ENCODE measurements at regions not wholly inside any gene's neighbourhood (a gene's known extent, or its start where the extent isn't known, plus 50 kb on each side); places are given as distances from the start of the nearest gene placed in this dataset.

GRCh38 chr3:162945626-162946025 lies 1449.0 kb downstream of the OTOL1 start:
- DNase-seq (ENCODE audit: low spot score in 2 of 2): no peak
- Histone ChIP-seq H3K27me3 (no peaks in the 10 kb centered on the region), H3K4me1 (no peaks in the 10 kb centered on the region), H3K4me3 (no peak overlapping the region), H3K9me3 (peaks cover 0 to 5% (median 0%) of the 10 kb centered on the region in 4 donors), H3K36me3 (no peaks in the 10 kb centered on the region), H3K27ac (no peak overlapping the region)
- TF ChIP-seq EP300 (IDR thresholded peaks at IDR 0.05): no peak
- TF ChIP-seq CTCF (IDR thresholded peaks at IDR 0.05): no peak
- no peak for TF ChIP-seq POLR2A (IDR thresholded peaks at IDR 0.05)
- WGBS, 2 donors: 0% methylated on average over 1 of the region's 1 CpG

GRCh38 chr3:162956711-162957110 lies 1460.1 kb downstream of the OTOL1 start:
- no peak for DNase-seq (ENCODE audit: low spot score in 2 of 2)
- no peak overlapping the region for H3K4me3 ChIP-seq
- H3K27me3 ChIP-seq: no peaks in the 10 kb centered on the region
- TF ChIP-seq EP300 (IDR thresholded peaks at IDR 0.05) (no peak), CTCF (IDR thresholded peaks at IDR 0.05) (no peak), POLR2A (IDR thresholded peaks at IDR 0.05) (no peak)
- H3K36me3 ChIP-seq: no peaks in the 10 kb centered on the region
- no peaks in the 10 kb centered on the region for H3K9me3 ChIP-seq
- H3K4me1 ChIP-seq: no peaks in the 10 kb centered on the region
- no peak overlapping the region for H3K27ac ChIP-seq

- no peak overlapping the region for H3K4me3 ChIP-seq
- 64 to 77% methylated on average over 1 of the region's 1 CpG for WGBS, 2 donors
- H3K4me1 ChIP-seq: no peaks in the 10 kb centered on the region
- H3K36me3 ChIP-seq: no peaks in the 10 kb centered on the region
- no peak for DNase-seq (ENCODE audit: low spot score in 2 of 2)
- no peak overlapping the region for H3K27ac ChIP-seq
- no peaks in the 10 kb centered on the region for H3K27me3 ChIP-seq
- TF ChIP-seq EP300 (IDR thresholded peaks at IDR 0.05) (no peak), CTCF (IDR thresholded peaks at IDR 0.05) (no peak), POLR2A (IDR thresholded peaks at IDR 0.05) (no peak)
- H3K9me3 ChIP-seq: peaks cover 0 to 3% (median 0%) of the 10 kb centered on the region in 4 donors
Observed at GRCh38 chr3:162960269-162960668, 1463.7 kb downstream of the OTOL1 start.

- Histone ChIP-seq H3K4me3 (no peak overlapping the region), H3K4me1 (no peaks in the 10 kb centered on the region), H3K9me3 (peaks cover 0 to 10% (median 0%) of the 10 kb centered on the region in 4 donors), H3K27me3 (no peaks in the 10 kb centered on the region), H3K36me3 (no peaks in the 10 kb centered on the region), H3K27ac (no peak overlapping the region)
- TF ChIP-seq EP300 (IDR thresholded peaks at IDR 0.05): no peak
- no peak for TF ChIP-seq CTCF (IDR thresholded peaks at IDR 0.05)
- no peak for TF ChIP-seq POLR2A (IDR thresholded peaks at IDR 0.05)
- DNase-seq (ENCODE audit: low spot score in 2 of 2): no peak
- 85 to 92% methylated on average over 1 of the region's 1 CpG for WGBS, 2 donors
Observed at GRCh38 chr3:162970292-162970691, 1473.7 kb downstream of the OTOL1 start.

DNA sequence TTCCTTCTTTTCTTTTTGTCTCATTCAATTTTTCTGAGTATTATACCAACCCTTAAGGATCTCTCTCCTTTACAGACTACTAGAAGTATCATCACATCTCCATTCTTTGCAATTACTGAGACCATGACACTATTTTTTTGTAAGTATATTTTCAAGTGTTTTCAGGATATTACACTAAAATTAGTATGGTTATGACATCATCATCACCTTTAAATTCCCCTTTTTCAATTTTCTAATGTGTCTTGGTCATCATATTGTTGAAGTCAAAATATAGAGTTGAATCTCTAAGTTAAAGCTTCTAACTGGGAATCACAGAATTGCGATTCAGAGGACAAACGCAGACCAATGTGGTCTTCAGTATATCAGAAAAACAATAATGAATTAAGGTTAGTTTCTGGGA lies 1475.1 kb downstream of the OTOL1 start:
- Histone ChIP-seq H3K27ac (no peak overlapping the region), H3K4me3 (no peak overlapping the region), H3K36me3 (no peaks in the 10 kb centered on the region), H3K9me3 (peaks cover 0 to under 1% (median 0%) of the 10 kb centered on the region in 4 donors), H3K4me1 (no peaks in the 10 kb centered on the region), H3K27me3 (no peaks in the 10 kb centered on the region)
- TF ChIP-seq CTCF (IDR thresholded peaks at IDR 0.05) (no peak), POLR2A (IDR thresholded peaks at IDR 0.05) (no peak), EP300 (IDR thresholded peaks at IDR 0.05) (no peak)
- no peak for DNase-seq (ENCODE audit: low spot score in 2 of 2)
- 76 to 88% methylated on average over 2 of the region's 2 CpGs for WGBS, 2 donors

Measured in tibial nerve (tissue), 4 donors.